ENCODE measurements at regions not wholly inside any gene's neighbourhood (a gene's known extent, or its start where the extent isn't known, plus 50 kb on each side); places are given as distances from the start of the nearest gene placed in this dataset.

DNA sequence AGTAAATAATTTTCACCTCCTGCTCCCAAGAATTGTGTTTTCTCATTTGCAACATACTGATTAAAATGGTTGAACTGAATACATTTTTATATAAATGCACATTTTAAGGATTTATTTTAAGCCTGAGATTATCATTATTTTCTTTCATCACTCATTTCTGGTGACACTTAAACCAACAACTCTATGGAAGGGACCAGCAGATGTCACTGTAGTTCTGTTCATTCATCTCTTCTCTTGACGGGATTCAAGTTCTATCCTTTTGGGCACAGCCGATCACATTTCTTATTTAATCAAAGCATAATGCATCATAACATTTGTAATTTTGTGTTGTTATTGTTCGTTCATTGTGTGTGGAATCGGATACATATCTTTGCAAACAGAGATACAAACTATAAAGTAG is 417.9 kb downstream of the HRH4 start:
- DNase-seq (ENCODE audit: low spot score) = peak; percentile 23

DNA sequence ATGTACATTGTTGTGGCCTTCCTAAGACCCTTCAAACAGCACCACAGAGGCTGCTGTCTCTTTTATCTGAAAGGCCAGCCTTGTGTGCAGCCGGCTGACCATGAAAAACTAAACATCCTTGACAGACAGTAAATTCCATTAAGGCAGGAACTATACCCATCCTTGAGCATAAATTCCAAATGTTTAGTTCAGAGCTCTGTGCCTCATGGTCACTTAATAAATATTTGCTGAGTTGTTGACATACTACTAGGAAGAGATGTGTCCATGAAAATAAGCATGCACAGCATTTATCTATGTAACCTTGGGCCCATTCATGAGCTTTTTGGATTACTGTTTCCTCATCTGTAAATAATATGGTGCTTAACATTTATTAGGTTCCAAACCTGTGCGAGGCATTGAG is 424.8 kb downstream of the HRH4 start:
- DNase-seq (ENCODE audit: low spot score) = no peak

DNA sequence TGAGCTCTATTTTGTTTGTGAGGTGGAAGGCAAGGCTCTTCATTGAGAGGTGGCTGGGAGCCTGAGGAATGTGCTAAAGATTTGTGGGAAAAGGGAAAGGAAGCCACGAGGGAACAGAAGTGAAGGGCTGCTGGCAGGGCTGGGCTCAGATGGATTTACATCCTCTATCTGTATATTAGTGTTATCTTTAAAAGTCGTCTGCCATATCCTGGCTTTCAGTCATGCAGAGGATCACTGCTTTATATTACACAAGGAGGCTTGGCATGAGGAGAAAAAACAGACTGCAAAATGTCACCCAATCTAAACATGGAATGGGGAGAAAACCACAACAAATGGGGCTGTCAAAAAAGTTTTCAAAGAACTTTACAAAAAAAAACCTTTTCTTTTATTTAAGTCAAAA is 434.4 kb downstream of the HRH4 start:
- DNase-seq (ENCODE audit: low spot score) = no peak

DNA sequence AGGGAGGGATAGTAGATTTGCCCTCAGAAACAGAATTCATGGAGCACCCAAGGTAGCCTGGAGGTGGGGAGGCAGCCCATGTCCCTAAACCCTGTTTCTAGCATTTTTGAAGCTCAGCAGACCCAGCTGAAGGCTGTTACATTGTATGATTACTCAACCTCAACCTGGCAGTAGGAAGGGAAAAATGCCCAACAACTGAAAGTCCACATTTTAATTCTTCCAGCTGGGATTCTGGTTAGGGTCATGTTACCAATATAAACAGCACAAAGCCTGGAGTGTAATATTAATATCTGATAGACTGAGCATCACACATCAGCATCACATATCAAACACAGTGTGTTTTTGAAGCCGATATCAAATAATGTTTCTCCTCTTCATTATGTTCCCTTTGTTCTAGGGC is 437.0 kb downstream of the HRH4 start:
- no peak for DNase-seq (ENCODE audit: low spot score)

DNA sequence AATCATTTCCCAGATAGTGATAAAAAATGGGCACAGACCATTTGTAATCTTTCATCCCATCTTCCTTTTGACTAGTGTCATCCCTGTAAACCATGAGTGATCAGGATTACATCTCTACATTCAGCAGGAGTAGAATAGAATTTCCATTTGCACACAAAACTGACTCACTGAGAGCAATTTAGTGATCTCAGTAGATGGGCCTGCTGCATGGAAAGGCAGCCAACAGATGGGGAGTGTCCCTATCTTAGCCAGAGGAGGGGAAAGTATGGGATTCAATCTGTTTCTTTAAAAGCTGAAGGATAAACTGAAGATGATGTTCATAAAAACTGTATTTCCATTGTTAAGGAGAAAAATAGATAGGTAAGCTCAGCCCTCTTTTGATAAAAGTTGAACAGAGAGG is 441.7 kb downstream of the ZNF521 start:
- no peak for DNase-seq (ENCODE audit: low spot score)

DNA sequence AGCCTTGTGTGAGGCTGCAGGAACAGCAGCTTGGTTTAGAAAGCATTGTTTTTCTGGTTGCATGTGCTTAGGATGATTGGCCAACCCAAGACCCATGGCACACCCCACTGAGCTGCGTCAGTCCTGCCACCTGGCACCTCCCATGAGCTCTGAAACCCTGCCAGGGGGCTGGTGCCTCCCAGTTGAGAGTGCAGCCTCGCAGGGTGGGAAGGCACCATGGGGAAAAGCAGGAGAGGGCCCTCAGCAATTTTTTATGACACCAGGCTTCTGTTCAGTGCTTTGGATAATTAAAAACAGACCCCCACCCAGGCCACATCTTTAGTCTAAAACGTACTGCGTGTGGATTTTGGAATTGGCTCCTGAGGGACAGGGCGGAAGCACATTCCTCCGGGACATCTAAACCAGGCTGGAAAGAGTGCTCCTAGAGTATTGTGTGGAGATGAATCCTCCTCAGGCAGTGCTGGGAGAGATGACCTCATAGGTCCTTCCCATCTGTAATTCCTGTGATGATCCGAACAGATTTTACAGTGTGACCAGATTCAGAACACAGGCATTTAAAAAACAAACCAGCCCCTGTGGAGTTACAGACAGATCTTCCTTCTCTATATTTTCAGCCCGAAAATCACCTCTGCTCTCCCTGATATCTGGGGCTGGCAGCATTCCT is 438.3 kb downstream of the ZNF521 start:
- no peak for DNase-seq (ENCODE audit: low spot score)

DNA sequence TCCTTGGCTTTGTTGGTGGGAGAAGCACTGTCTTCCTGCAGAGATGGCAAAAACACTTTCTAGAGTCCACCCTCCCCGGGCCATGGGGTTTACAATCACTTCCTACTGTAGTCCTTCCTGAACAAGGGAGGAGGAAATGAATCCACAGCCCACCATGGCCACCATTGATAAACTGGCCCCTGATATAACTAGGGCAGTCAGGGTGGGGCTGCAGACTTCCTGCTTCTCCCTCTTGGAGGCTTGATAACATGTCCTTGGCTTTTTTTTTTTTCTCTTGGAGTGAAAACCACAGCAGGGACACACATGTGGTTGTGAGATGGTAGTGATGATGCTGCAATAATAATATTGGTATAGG is 437.8 kb downstream of the ZNF521 start:
- no peak for DNase-seq (ENCODE audit: low spot score)

DNA sequence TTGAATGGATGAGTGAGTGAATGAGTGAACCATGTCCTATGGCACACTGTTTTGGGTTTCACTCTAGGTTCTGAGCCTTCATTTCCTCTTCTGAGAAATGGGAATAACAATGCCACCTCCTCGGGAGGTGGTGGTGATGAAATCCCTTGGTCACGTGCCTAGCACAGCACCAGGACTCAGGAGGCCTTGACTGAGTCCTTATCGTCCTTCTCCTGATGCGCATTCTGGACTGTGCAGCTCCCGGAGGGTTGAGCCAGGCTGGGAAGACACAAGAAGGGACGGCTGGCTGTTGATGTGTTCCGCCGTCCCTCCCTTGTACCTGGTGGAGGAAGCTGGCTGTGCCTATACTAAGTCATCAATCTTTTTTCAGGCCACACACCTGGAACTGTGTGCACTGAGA is 437.3 kb downstream of the ZNF521 start:
- no peak for DNase-seq (ENCODE audit: low spot score)

DNA sequence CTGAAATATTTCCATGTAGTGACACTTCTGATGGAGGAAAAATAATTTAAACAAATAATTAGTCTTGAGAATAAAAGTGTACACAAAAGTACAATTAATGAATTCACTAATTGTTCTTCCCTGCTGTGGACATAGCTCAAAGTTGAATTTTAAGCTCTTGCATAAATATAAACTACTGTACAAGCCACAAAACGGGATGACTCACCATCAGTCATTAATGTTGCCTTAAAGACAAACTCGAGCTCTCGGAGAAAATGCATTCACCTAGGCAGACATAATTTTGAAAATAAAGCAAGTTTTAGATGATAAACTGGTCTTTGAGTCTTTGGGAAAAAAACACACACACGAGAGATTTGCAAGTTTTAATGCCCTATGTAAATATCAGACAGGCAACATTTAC is 436.4 kb downstream of the ZNF521 start:
- DNase-seq (ENCODE audit: low spot score) = peak; percentile 21

DNA sequence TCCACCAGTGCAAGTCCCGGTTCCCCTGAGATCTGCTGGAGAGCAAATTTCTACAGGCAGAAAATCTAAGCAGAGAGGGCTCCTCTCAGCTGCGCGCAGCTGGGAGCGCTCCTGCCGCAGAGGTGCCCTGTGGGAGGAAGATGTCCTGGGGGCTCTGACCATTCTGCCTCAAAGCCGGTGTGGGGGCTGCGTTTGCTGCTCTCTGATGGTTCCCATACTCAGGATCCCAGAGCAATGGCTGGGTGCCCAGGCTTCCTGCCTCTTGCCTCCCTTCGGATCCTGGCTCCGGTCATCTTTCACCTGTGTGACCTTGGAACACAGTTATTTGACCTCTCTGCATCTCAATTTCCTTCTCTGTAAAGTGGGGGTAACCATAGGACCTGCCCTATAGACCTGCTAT is 434.2 kb downstream of the ZNF521 start:
- no peak for DNase-seq (ENCODE audit: low spot score)

DNA sequence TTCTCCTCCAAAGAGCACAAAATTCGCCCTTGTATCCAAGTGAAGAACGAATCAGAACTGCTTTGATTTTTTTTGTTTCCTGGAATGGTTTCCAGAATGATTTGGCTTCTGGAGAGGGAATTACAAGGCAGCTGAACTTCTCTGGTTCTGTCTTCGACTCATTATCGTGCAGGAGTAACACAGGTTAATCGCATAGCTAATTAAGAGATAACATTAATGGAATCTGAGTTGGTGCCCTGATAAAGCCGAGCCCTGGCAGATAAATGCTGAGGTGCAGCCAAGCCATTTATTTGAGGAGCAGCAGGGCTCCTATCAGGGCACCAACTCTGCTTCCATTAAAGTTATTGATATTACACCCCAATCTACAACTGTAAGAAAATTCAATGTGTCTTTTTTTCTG is 433.7 kb downstream of the ZNF521 start:
- DNase-seq (ENCODE audit: low spot score) = no peak

DNA sequence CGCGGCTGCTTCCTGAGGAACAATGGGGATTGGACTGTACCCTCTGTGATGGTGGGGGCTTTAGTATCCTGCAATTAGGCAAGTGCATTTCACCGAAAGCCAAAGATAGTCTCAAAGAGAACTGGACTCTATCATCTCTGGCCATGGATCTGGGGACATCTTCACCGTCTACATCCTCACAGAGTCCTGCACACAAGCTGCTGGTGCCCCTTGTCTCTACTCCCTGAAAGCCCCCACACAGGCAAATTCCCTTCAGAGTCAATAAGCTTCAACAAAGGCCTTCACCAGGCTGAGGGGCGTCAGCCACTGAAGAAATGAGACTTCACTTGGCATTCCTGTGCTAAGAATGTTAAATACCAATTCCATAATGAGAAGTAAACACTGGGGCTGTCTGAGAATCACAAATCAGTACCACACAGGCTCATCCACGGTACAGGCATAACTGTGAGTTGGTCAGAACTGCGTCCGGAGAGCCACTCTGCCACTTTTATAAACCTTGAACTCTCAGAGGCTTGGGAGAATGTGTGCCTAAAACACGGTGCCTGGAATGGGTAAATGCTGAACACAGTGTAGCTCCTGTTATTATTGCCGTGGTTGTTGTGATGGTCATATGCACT is 432.7 kb downstream of the ZNF521 start:
- DNase-seq (ENCODE audit: low spot score) = no peak

DNA sequence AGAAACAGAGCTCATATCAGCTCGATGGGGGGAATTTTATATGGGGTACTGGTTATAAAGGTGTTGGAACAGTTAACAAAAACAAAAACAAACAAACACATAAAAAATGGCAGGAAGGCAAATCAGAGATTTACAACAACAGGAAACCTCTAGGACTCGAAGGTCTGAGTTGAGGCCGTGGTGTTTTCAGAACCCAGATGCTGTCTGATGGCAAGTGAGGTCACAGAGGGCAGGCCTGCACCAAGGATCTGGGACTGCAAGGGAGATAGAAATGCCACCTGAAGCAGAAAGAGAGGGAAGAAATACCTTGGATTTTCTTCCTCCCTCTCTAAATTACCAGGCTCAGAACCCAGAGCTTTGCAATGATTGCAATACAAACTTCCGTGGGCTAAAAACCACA is 429.5 kb downstream of the ZNF521 start:
- DNase-seq (ENCODE audit: low spot score) = no peak

DNA sequence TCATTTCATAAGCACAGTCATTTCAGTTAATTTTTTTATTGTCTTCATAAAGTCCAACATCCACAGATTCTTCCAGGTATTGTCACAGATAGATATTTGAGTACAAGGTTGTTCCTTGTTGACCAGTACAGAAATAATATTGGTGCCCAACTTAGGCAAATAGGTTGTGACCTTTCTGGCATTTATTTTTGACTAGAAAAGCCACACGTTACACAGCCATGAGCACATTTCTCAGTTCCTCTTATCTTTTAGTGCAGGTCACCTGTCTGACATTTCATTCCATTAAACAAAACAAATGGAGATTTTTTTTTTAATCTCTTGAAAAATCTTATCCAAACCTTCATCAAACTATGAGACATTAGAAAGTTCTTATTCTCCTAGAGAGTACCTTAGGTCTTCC is 428.8 kb downstream of the ZNF521 start:
- no peak for DNase-seq (ENCODE audit: low spot score)

DNA sequence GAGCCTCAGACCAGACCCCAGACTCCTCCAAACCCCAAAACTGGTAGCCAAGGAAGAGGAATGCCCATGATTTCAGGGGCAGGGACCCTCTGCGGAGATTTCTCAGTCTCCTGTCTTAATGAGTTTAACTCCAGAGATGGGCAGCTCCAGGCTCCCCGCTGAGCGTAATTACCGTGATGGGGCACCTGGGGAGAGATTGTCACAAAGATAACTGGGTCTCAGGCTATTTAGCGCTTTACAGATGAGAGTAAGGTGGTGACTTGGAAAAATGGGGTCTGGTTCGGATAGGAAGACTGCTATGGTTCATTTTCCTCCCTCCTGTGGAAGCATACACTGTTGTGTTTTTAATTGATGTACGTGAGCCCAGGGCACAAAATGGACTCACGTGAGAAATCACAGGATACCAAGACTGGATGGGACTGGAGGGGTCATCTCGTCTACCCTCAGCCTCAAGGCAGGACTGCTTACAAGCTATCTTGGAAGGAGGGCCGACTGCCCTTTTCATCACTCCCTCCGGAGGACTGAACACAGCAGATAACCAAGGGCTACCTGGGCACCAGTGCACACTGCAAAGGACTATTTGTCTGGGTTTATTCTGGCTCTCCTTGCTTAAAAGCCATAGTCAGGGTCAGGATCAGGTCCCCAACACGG is 427.8 kb downstream of the ZNF521 start:
- no peak for DNase-seq (ENCODE audit: low spot score)

DNA sequence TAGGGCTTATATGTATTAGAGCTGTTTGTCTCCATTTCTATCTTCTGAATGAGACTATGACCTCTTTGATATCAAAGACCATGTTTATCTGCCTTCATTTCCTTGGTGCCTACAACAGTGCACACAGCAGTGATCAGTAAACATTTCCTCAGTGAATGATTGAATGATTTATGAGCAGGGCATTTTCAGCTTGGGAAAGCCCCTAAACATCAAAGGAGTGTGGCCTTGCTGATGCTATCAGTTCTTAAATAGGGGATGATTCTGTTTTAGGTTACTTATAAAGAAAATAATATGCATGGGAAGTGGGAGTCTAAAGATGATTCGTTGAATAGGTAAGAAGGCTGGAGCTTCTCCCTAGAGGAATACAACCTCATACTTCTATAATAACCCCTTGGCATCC is 425.3 kb downstream of the ZNF521 start:
- no peak for DNase-seq (ENCODE audit: low spot score)

DNA sequence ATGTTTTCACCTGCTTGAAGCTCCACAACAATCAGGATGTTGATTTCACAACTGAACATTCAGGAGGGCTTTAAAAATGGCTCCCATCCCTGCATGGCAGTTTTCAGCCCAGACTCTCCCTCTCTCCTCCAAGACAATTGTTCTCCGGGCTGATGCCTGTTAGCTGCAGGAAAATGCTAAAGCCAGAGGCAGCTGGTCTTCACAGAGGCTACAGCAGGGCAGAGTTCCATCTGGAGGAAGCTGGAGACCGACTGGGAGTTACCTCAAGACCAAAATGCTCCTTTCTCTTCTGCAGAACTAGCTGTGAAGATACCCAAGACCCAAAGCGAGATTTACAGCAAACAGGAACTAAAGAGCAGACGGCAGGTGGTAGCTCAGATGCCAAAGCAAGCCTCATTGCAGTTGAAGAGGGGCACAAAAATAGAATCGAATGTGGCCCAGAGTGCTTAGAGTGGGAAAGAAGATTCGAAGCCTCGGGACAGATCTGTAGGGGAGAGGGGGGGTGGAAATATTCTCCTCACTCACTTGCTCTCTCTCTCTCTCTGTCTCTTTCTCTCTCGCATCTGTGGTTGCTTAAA is 423.6 kb downstream of the ZNF521 start:
- no peak for DNase-seq (ENCODE audit: low spot score)

DNA sequence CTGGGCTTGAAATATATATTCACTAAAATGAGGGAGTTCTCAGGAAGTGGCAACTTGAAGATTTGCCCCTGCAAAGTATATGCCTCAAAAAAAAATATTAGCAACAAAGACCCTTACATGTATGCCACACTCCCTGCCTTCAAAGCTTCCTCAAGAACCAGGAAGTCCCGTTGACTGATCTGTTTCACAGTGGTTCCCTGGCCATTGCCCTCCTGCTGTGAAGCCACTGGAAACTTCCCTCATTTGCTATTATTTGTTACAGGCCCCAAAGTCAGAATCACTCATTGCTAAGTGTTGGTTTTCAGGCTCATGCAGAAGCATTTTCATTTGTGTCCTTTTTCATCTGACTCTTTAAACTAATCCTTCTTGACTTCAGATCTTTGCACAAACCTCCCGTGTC is 421.5 kb downstream of the ZNF521 start:
- DNase-seq (ENCODE audit: low spot score) = no peak

DNA sequence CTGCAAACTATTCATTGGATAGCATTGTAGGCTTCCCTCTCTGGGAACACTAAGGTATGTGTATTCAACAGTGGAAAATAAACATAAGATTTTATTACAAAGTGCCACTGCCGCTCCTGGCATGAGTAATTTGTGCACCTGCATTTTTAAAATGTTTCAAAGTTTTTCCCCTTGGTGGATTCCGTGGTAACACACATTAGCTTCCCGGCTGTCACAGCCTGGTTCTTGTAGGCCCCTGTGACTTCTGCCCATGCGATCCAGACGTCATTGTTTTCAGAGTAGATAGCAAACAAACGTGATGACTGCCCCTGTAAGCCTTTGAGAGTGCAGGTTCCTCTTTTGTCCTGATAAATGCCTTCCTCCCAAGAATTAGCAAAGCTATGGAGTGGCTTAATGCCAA is 421.0 kb downstream of the ZNF521 start:
- peak; percentile 44 for DNase-seq (ENCODE audit: low spot score)

DNA sequence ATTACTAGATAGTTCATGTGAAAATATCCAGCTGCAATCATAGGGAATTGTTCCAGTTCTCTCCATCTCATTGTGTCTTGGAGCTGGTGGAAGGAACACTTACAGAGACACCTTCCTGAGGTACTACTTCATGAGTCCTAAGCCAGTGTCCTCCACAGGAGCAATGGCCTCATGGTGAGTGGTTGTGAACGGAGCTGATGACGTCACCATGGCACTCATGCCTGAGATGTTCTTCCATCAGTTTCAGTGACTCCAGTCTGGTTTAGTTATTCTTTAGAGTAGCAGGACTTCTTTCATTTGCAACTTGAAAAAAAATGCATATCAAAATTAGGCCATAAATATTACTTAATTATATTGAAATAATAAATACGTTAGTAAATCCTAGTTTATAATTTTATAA is 418.6 kb downstream of the ZNF521 start:
- no peak for DNase-seq (ENCODE audit: low spot score)

DNA sequence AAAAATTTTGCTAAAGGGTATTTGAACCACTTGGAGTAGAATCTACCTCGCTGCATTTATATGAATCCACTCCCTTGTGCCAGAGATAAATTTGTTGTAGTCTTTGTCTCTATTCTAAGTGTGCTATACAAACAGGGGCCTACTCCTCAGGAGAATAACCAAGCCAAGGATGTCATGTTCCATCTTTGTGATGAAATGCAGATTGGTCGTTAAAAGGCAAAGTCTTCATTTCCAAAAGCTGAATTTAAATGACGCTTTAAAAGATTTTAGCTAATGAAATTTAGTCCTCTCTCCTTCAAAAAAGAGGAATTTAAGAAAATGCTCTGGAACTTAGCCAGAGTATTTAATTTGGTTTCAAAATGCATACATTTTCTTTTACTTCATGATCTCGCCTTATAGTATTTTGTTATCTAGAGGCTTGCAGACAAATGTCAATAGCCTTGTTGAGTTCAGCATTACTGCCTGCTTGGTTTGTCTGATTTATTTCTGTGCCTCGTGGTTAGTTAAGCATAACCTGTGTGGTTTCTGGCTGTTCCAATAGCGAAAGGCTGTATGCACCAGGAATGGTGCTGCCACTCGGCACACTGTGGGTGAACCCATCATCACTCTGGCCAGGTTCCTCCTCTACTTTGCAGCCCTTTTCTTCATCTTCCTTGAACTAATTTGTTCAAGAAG is 417.6 kb downstream of the ZNF521 start:
- no peak for DNase-seq (ENCODE audit: low spot score)

DNA sequence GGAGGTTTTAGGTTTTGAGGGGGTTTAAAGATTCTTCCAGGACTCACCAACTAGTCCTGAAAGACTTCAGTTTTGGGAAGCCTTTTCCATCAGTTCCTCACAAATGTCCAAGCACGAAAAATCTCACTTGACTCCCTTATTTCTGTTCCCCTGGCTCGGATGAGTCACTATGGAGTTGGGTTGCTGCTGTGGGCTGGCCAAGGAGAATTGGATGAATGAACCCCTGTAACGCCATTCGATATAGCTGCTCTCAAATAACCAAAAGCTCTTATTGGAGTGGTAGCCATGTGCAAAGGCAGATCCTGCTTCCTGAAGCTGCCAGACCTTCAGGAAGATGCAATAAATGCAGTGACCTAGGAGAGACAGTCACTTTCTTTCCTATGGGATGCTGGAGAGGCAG is 417.0 kb downstream of the ZNF521 start:
- DNase-seq (ENCODE audit: low spot score) = no peak

DNA sequence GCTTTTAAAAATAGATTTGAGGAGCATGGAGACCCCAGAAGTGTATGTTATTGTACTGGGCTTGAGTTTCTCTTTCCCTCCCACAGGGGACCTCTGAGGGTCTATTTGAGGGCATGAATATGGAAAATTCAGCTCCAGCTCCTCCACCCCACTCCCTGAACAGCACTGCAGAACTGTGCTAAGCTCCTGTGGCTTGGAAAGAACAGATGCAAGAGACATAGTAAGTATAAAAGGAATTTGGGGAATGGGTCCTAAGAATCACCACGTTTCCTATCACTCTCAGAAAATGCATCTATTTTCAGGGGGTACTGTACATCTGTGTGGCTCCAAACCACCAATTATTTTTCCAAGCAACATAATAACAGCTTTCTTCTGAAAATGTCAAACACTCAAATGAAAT is 416.1 kb downstream of the ZNF521 start:
- no peak for DNase-seq (ENCODE audit: low spot score)

Data from kidney tubule cell (primary cell).